ENCODE measurements at regions not wholly inside any gene's neighbourhood (a gene's known extent, or its start where the extent isn't known, plus 50 kb on each side); places are given as distances from the start of the nearest gene placed in this dataset.

DNA sequence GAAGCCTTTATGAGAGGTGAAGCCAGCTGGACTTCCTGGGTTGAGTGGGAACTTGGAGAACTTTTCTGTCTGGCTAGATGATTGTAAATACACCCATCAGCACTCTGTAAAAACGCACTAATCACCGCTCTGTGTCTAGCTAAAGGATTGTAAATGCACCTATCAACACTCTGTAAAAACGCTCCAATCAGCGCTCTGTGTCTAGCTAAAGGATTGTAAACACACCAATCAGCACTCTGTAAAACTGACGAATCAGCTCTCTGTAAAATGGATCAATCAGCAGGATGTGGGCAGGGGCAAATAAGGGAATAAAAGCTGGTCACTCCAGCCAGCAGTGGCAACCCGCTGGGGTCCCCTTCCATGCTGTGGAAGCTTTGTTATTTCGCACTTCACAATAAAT, 163.6 kb upstream of the SLC39A10 start:
- no peak for DNase-seq

- no peak for DNase-seq
Observed at GRCh38 chr2:195490319-195490718, 166.7 kb upstream of the SLC39A10 start.

GRCh38 chr2:195489101-195489500, 167.9 kb upstream of the SLC39A10 start:
- DNase-seq = no peak

- DNase-seq = no peak
Observed at GRCh38 chr2:195488567-195488966, 168.5 kb upstream of the SLC39A10 start.

- DNase-seq = no peak
Observed at GRCh38 chr2:195486987-195487644, 169.9 kb upstream of the SLC39A10 start.

- no peak for DNase-seq
Observed at GRCh38 chr2:195486520-195486919, 170.5 kb upstream of the SLC39A10 start.

GRCh38 chr2:195482010-195482409, 175.0 kb upstream of the SLC39A10 start:
- DNase-seq = no peak

GRCh38 chr2:195480121-195480520, 176.9 kb upstream of the SLC39A10 start:
- no peak for DNase-seq

- no peak for DNase-seq
Observed at GRCh38 chr2:195479407-195479806, 177.6 kb upstream of the SLC39A10 start.

- no peak for DNase-seq
Observed at GRCh38 chr2:195477996-195478382, 179.0 kb upstream of the SLC39A10 start.

DNA sequence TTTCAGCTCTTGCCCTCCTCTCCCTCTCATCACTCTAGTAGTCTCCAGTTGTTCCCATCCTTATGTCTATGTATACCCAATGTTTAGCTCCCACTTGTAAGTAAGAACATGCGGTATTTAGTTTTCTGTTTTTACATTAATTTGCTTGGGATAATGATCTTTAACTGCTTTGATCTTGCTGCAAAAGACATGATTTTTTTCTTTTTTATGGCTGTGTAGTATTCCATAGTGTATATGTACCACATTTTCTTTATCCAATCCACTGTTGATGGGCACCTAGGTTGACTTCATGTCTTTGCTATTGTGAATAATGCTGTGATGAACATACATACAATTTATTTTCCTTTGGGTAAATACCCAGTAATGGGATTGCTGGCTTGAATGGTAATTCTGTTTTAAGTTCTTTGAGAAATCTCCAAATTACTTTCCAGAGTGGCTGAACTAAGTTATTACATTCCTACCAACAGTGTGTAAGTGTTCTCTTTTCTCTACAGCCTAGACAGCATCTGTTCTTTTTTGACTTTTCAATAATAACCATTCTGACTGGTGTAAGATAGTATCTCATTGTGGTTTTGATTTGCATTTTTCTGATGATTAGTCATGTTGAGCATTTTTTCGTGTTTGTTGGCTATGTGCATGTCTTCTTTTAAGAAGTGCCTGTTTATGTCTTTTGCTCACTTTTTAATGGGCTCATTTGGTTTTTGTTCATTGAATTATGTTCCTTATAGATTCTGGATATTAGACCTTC, 179.6 kb upstream of the SLC39A10 start:
- no peak for DNase-seq

DNA sequence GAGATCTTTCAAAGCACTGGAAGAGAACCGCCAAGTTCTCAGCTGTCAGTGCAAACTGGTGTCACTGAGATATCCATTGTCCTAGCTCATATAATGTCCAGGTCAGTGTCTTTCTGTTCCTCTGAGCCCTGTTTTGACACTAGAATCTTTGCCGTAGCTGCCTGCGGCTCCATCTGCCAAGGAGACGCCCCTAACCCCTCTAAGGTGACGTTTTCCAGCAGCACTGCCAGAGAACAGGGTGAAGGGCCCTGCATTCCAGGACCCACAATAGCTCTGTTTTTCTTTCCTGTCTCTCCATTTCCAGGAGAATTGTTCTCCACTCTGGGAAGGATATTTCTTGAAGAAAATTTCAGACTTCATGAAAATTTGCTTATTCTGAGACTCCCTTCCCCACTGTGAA, 181.7 kb upstream of the SLC39A10 start:
- DNase-seq = no peak

DNA sequence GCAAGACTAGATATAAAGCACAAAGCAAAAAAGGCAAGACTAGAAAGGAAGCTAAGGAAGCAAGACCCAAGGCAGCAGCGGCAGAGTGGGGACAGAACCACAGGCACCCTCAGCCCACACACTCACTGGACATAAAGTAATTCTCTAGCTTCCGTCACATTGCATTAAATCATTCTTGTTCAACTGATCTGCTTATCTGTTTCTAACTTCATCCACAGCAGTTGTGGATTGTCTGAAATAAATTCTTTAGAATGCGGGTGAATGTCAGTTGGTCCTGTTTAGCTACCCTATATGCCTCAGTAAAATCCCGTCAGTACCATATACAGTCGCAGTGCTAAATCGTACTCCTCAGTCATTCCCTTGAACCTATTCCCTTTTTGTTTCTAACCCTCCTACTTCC, 183.2 kb upstream of the SLC39A10 start:
- no peak for DNase-seq

GRCh38 chr2:195472501-195473234, 184.4 kb upstream of the SLC39A10 start:
- no peak for DNase-seq

- DNase-seq = no peak
Observed at GRCh38 chr2:195471807-195472206, 185.2 kb upstream of the SLC39A10 start.

GRCh38 chr2:195471163-195471562, 185.9 kb upstream of the SLC39A10 start:
- no peak for DNase-seq

- DNase-seq = no peak
Observed at GRCh38 chr2:195470622-195471021, 186.4 kb upstream of the SLC39A10 start.

DNA sequence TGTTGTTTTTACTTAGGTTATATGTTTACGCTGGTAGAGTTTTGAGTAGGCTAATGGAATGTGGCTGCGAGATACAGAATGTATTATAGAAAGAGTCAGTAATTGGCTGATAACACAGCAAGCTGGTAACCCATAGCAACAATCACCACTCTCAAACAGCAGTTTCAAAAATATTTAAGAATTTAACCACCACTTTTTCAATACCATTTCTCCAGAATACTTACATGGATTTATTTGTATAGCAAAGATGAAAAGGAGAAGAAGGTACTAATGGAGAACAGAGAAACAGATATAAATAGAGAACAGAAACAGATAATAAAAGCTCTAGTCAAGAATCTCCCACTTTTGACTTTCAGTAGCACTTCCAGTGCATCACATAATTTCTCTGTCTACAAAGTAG, 188.3 kb upstream of the SLC39A10 start:
- no peak for DNase-seq

- no peak for DNase-seq
Observed at GRCh38 chr2:195466427-195466826, 190.6 kb upstream of the SLC39A10 start.

- DNase-seq = no peak
Observed at GRCh38 chr2:195461010-195461409, 196.0 kb upstream of the SLC39A10 start.

GRCh38 chr2:195458936-195459335, 198.1 kb upstream of the SLC39A10 start:
- no peak for DNase-seq

DNA sequence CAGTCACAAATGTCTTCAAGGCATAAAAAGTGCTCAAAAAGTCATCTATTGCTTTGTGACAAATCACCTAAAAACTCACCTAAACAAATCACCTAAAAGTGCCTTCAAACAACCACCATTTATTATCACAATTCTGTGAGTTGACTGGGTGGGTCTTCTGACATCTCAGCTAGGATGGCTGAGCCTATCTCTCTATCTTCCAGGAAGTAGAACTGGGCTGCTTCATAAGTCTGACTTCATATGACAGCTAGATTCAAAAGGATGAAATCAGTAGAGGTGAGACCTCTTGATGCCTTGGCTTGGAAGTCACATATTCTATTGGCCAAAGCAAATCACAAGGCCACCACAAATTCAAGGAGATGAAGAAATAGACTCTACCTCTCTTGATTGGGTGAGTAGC, 199.2 kb upstream of the SLC39A10 start:
- DNase-seq = no peak

DNA sequence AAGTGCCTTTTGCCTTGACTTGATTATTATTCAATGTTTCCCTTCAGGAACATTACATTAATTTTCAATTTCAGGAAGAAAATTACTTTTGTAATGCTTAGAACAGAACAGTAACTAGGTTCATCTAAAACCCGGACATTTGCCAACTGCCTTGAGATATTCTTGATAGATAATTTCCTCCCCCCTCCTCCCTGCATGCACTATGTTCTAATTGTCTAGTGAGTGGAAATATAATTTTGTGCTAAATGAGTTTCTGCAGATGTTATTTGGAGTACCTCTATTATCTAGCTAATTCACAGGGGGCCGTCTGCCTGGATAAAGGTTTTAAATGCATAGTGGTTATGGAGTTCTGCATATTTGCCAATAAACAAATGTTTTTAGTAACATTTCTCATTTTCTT, 200.3 kb upstream of the SLC39A10 start:
- no peak for DNase-seq

DNA sequence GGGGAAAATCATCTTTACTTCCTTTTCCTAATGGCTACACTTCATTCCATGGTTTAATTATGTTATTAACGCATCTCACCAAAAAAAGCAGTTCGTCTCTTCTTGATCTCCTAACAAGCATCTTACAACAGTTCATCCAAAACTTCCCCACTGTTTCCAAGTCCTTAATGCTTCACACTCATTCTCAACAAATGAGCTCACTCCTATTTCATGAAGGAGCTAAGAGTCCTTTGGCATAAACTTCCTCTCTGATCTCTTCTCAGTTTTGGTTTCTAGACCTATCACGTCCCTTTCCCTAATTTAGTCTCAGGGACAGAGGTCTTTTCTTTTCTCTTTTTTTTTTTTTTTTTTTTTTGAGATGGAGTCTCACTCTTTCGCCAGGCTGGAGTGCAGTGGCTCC, 205.9 kb upstream of the SLC39A10 start:
- peak; percentile 9 for DNase-seq
